ENCODE measurements at regions not wholly inside any gene's neighbourhood (a gene's known extent, or its start where the extent isn't known, plus 50 kb on each side); places are given as distances from the start of the nearest gene placed in this dataset.

DNA sequence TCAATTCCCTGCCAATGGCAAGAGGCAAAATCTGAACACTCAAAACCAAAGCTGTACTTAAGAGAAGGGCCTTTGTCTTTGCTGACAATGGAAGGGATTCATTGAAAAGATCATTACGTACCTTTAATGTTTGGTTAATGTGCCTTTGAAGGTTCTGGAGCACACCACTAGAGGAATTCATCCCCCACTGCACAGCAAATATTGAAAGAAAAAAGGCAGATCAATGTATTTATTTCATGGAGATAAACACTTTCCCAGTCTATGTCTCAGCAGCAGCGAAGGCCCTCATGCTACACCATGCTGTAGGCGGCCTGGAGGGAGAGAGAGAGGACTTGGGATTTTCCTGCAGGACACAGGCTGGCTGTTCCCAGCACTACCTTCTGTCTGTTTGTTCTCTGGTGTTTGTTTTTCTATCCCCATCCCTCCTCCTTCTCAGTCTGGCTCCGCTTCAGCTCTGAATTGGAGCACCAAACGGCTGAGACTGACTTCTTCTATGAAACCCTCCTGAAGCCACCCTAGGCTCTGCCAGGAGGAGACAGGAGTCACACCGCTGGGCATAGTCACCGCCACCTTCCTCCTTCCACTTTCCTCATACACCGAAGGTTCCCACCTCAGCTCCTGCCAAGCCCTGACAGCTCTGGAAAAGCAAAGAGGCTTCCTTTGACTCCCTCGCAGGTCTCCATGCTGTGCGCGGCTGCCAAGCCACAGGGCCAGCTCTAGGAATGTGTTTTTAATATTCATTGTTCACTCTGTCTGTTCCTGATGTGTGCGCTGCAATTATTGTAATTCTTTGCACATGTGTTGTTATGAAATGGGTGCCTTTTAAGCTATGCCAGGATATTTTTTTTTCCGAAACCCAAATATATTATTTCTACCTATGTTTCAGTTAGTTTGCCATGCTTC, 301.5 kb downstream of the FZD1 start (continued):
- TF ChIP-seq ZNF780A (CRISPR knock-in tag; IDR thresholded peaks at IDR 0.05): no peak
- peak; percentile 44; the same call in 1 of the 2 replicates for TF ChIP-seq RERE (CRISPR knock-in tag; IDR thresholded peaks at IDR 0.05; ENCODE audit: low read depth)
- TF ChIP-seq ZNF687 (CRISPR knock-in tag; IDR thresholded peaks at IDR 0.05): 0 out of 2 replicates have a peak, but pooled peaks have one; percentile 14
- no peak for TF ChIP-seq MEIS1 (CRISPR knock-in tag; IDR thresholded peaks at IDR 0.05; ENCODE audit: borderline replicate concordance)
- TF ChIP-seq, protein P1, sequence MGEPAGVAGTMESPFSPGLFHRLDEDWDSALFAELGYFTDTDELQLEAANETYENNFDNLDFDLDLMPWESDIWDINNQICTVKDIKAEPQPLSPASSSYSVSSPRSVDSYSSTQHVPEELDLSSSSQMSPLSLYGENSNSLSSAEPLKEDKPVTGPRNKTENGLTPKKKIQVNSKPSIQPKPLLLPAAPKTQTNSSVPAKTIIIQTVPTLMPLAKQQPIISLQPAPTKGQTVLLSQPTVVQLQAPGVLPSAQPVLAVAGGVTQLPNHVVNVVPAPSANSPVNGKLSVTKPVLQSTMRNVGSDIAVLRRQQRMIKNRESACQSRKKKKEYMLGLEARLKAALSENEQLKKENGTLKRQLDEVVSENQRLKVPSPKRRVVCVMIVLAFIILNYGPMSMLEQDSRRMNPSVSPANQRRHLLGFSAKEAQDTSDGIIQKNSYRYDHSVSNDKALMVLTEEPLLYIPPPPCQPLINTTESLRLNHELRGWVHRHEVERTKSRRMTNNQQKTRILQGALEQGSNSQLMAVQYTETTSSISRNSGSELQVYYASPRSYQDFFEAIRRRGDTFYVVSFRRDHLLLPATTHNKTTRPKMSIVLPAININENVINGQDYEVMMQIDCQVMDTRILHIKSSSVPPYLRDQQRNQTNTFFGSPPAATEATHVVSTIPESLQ (CRISPR knock-in tag; conservative IDR thresholded peaks at IDR 0.05): no peak
- TF ChIP-seq KLF12 (CRISPR knock-in tag; IDR thresholded peaks at IDR 0.05; ENCODE audit: borderline replicate concordance): no peak
- no peak for TF ChIP-seq SKI (IDR thresholded peaks at IDR 0.05; ENCODE audit: partially characterized antibody)
- no peak for TF ChIP-seq ZNF317 (CRISPR knock-in tag; IDR thresholded peaks at IDR 0.05)
- TF ChIP-seq SRSF4 (IDR thresholded peaks at IDR 0.05; ENCODE audit: low read depth, low read length, poor library complexity, severe bottlenecking): no peak
- no peak for TF ChIP-seq MXD4 (CRISPR knock-in tag; IDR thresholded peaks at IDR 0.05)
- no peak for TF ChIP-seq SAP130 (CRISPR knock-in tag; IDR thresholded peaks at IDR 0.05; ENCODE audit: low read depth)
- no peak for TF ChIP-seq ZNF441 (CRISPR knock-in tag; IDR thresholded peaks at IDR 0.05; ENCODE audit: borderline replicate concordance)
- no peak for TF ChIP-seq TEF (CRISPR knock-in tag; IDR thresholded peaks at IDR 0.05)
- TF ChIP-seq STAG1 (CRISPR knock-in tag; IDR thresholded peaks at IDR 0.05): peak; percentile 6; the same call in 1 of the 2 replicates
- TF ChIP-seq ZNF143 (CRISPR knock-in tag; IDR thresholded peaks at IDR 0.05): no peak
- no peak for TF ChIP-seq ZNF572 (CRISPR knock-in tag; IDR thresholded peaks at IDR 0.05)
- TF ChIP-seq PAWR (CRISPR knock-in tag; IDR thresholded peaks at IDR 0.05; ENCODE audit: borderline replicate concordance): no peak

Data from HepG2 (cell line).